Stimulated activated naive CD8-positive, alpha-beta T cell treated with anti-CD3 and anti-CD28 coated beads, Interleukin-15, Interleukin-2, amounts not matched to agents 100 ng/mL and 50 ng/mL, for 24 hours (primary cell): ENCODE measurements at regions not wholly inside any gene's neighbourhood (a gene's known extent, or its start where the extent isn't known, plus 50 kb on each side); places are given as distances from the start of the nearest gene placed in this dataset.

Experiments used
- H3K27ac Mint-ChIP-seq: one replicate; pipeline ENCODE4 v1.8.0; 2021; ENCODE audit warnings: mild to moderate bottlenecking, mixed read lengths
- H3K27me3 Mint-ChIP-seq: one replicate; pipeline ENCODE4 v1.8.0; 2021; ENCODE audit warnings: mixed read lengths
- H3K36me3 Mint-ChIP-seq: one replicate; pipeline ENCODE4 v1.8.0; 2021; ENCODE audit warnings: low read depth, mixed read lengths
- H3K4me1 Mint-ChIP-seq: one replicate; pipeline ENCODE4 v1.8.0; 2021; ENCODE audit warnings: low read depth, mixed read lengths
- H3K4me3 Mint-ChIP-seq: one replicate; pipeline ENCODE4 v1.8.0; 2021; ENCODE audit warnings: mild to moderate bottlenecking, mixed read lengths
- H3K9me3 Mint-ChIP-seq: one replicate; pipeline ENCODE4 v1.8.0; 2021; ENCODE audit warnings: mixed read lengths

DNA sequence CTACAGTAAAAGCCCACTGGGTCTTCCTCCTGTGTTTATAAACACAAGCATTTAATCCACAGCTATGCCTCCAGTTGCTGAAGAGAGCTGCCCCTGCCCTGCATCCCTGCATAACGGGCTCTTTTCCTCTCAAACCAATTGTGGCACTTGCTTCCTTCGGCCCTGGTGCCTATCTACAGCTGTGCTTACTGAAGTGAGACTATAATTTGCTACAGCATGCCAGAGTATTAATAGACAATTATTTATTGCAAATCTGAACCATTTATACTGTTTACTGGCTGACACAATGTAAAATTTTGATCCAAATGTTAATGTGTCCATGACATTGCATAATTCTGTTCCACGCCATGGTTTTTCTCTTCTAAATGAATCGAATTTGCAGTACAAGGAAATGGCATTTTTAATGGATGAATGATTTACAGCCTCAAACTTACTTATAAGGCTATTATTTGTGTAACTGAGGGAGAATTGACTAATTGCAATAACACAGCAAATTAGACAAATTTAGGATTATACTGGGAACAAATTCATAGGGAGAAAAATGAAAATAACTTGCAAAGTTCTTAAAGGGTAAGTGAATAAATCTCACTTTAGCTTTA, 457.0 kb upstream of the HNRNPA3 start:
- H3K9me3 Mint-ChIP-seq = no peaks in the 10 kb centered on the region
- H3K27ac Mint-ChIP-seq = no peak overlapping the region
- H3K36me3 Mint-ChIP-seq = no peaks in the 10 kb centered on the region
- peaks cover 4% of the 10 kb centered on the region for H3K4me1 Mint-ChIP-seq
- peaks cover 5% of the 10 kb centered on the region for H3K27me3 Mint-ChIP-seq
- no peak overlapping the region for H3K4me3 Mint-ChIP-seq

GRCh38 chr2:176758426-176758825, 454.2 kb upstream of the HNRNPA3 start:
- H3K27ac Mint-ChIP-seq = no peak overlapping the region
- H3K4me1 Mint-ChIP-seq = peaks cover 4% of the 10 kb centered on the region
- H3K4me3 Mint-ChIP-seq = no peak overlapping the region
- no peaks in the 10 kb centered on the region for H3K9me3 Mint-ChIP-seq
- no peaks in the 10 kb centered on the region for H3K36me3 Mint-ChIP-seq
- peaks cover 5% of the 10 kb centered on the region for H3K27me3 Mint-ChIP-seq

GRCh38 chr2:176760439-176760838, 452.2 kb upstream of the HNRNPA3 start:
- Mint-ChIP-seq H3K27me3 (peaks cover 5% of the 10 kb centered on the region), H3K4me1 (no peaks in the 10 kb centered on the region), H3K4me3 (no peak overlapping the region), H3K36me3 (no peaks in the 10 kb centered on the region), H3K27ac (no peak overlapping the region), H3K9me3 (no peaks in the 10 kb centered on the region)

DNA sequence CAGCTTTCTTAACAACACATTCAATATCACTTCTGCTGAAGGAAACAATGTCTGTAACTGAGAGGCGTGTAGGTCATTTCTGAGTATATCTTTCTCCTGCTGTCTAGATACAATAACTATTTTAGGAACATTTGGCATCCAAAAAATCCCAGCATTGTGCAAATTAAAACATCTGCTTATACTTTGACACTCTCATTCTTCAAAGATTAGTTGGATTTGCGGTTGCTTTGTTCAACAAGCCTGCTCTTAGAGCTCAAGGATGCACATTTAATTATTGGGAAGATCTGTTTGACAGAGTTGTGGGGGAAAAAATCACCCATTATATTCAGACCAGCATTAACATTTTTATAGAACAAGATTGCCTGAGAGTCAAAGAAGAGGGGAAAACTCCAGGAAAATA, 449.5 kb upstream of the HNRNPA3 start:
- no peak overlapping the region for H3K27ac Mint-ChIP-seq
- H3K4me1 Mint-ChIP-seq = no peaks in the 10 kb centered on the region
- peaks cover 10% of the 10 kb centered on the region for H3K27me3 Mint-ChIP-seq
- no peaks in the 10 kb centered on the region for H3K36me3 Mint-ChIP-seq
- no peaks in the 10 kb centered on the region for H3K9me3 Mint-ChIP-seq
- H3K4me3 Mint-ChIP-seq = no peak overlapping the region

DNA sequence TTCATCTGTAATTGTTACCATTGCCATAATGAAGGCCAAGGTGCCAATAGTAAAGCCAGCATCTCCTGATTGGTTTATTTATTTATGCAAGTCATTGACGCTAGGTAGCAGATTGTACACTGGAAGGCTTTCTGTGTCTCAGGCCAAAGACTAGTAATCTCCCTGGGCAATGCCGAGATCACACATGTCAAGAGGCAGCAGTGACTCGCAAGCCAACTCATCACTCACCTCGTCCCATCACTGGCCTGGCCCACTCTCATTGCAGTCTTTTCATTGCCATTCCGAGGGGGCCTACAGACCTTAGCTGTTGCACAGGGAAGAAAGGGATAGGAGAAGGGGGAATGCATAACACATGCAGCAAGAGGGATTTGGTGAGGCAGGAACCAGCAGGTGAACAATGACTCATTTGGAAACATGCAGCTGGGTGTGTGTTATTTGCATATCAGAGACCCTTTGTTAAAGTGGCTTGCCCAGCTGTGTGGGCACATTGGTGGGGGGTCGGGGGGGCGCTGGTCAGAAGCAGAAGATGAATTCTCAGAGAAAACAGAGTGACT, 448.7 kb upstream of the HNRNPA3 start:
- Mint-ChIP-seq H3K4me3 (no peak overlapping the region), H3K27me3 (peaks cover 10% of the 10 kb centered on the region), H3K27ac (no peak overlapping the region), H3K36me3 (no peaks in the 10 kb centered on the region), H3K9me3 (no peaks in the 10 kb centered on the region), H3K4me1 (no peaks in the 10 kb centered on the region)

DNA sequence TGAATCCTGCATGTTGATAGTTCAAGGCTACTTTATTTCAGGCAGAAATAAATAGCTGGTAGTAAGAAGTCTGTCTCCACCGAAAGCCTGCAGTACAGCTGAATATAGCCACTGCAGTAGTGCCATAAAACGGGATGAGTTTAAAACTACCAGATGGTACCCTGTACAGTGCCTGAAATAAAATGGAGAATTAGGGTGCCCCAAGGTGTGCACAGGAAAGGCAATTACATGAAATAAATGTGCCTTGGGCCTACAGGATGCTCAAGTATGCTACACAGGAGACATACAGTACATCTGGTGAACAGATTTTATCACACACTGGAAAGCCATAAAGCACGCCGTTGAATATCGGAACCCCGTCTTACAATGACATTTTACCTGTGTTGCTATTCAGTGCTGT, 447.7 kb upstream of the HNRNPA3 start:
- Mint-ChIP-seq H3K4me1 (no peaks in the 10 kb centered on the region), H3K27ac (no peak overlapping the region), H3K4me3 (no peak overlapping the region), H3K27me3 (peaks cover 4% of the 10 kb centered on the region), H3K36me3 (no peaks in the 10 kb centered on the region), H3K9me3 (no peaks in the 10 kb centered on the region)

GRCh38 chr2:176766005-176766404, 446.6 kb upstream of the HNRNPA3 start:
- Mint-ChIP-seq H3K4me1 (no peaks in the 10 kb centered on the region), H3K4me3 (no peak overlapping the region), H3K27ac (no peak overlapping the region), H3K27me3 (peaks cover 4% of the 10 kb centered on the region), H3K36me3 (no peaks in the 10 kb centered on the region), H3K9me3 (no peaks in the 10 kb centered on the region)

- no peak overlapping the region for H3K4me3 Mint-ChIP-seq
- H3K27me3 Mint-ChIP-seq = peaks cover 4% of the 10 kb centered on the region
- H3K9me3 Mint-ChIP-seq = peaks cover 11% of the 10 kb centered on the region
- no peaks in the 10 kb centered on the region for H3K4me1 Mint-ChIP-seq
- H3K27ac Mint-ChIP-seq = no peak overlapping the region
- peaks cover 9% of the 10 kb centered on the region for H3K36me3 Mint-ChIP-seq
These were observed 444.4 kb upstream of the HNRNPA3 start for GRCh38 chr2:176768185-176768584.

DNA sequence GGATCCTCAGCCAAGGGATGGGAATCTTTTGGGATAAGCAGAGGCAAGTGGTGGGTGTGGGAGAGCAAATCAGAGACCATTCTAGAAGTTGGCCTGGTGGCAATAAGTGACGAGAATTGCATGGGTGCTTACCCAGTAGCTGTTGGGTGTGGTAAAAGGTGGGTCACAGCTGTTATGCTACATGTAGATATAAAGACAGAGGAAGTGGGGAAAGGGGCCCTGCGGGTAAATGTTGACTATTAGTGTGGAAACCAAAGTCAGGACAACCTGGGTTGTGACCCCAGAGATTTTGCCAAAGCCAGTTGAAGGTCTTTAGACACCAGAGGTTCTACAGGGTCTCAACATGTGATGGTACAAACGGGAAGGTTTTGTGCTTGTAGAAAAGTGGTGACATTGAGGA, 443.6 kb upstream of the HNRNPA3 start:
- Mint-ChIP-seq H3K4me1 (no peaks in the 10 kb centered on the region), H3K9me3 (peaks cover 20% of the 10 kb centered on the region), H3K27ac (no peak overlapping the region), H3K36me3 (peaks cover 16% of the 10 kb centered on the region), H3K4me3 (no peak overlapping the region), H3K27me3 (peaks cover 4% of the 10 kb centered on the region)

- Mint-ChIP-seq H3K36me3 (peaks cover 16% of the 10 kb centered on the region), H3K4me3 (no peak overlapping the region), H3K27me3 (peaks cover 4% of the 10 kb centered on the region), H3K9me3 (peaks cover 24% of the 10 kb centered on the region), H3K4me1 (no peaks in the 10 kb centered on the region), H3K27ac (no peak overlapping the region)
These were observed 442.9 kb upstream of the HNRNPA3 start for GRCh38 chr2:176769499-176770370.

DNA sequence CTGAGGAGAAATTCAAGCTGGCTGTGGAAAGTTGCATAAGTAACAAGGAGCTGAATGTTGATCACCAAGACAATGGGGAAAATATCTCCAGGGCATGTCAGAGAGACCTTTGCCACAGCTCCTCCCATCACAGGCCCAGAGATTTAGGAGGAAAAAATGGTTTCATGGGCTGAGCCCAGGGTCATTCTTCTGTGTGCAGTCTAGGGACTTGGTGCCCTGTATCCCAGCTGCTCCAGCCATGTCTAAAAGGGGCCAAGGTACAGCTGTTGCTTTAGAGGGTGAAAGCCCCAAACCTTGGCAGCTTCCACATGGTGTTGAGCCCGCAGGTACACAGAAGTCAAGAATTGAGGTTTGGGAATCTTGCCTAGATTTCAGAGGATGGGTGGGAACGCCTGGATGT, 439.8 kb upstream of the HNRNPA3 start:
- no peaks in the 10 kb centered on the region for H3K4me1 Mint-ChIP-seq
- H3K4me3 Mint-ChIP-seq = no peak overlapping the region
- H3K27me3 Mint-ChIP-seq = no peaks in the 10 kb centered on the region
- peaks cover 16% of the 10 kb centered on the region for H3K36me3 Mint-ChIP-seq
- peaks cover 27% of the 10 kb centered on the region for H3K9me3 Mint-ChIP-seq
- H3K27ac Mint-ChIP-seq = no peak overlapping the region

DNA sequence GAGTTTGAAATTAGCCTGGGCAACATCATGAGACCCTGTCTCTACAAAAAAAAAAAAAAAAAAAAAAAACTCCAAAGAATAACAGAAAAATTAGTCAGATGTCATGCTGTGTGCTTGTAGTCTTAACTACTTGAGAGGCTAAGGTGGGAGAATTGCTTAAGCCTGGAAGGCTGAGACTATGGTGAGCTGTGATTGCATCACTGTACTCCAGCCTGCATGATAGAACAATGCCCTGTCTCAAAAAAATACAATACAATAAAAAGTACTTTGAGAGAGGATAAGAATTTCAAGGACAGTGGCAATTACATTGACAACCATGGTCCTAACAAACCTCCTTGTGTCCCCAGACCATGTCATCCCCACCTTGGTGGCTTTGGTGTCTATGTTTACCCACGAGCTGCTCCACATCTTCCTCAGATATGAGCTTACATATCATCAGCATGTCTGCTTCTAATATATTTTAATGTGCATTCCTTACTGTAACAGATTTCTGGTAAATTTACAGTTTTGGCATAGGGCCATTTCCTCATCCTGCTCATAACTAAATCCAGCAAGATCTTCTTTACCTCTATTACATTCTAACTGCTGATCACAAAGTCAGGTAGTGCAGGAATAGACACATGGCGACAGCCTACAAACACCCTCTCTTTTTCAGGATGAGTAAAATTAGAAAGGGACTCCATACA, 437.7 kb upstream of the HNRNPA3 start:
- Mint-ChIP-seq H3K4me3 (no peak overlapping the region), H3K27me3 (no peaks in the 10 kb centered on the region), H3K4me1 (no peaks in the 10 kb centered on the region), H3K36me3 (peaks cover 16% of the 10 kb centered on the region), H3K27ac (no peak overlapping the region), H3K9me3 (peaks cover 27% of the 10 kb centered on the region)

DNA sequence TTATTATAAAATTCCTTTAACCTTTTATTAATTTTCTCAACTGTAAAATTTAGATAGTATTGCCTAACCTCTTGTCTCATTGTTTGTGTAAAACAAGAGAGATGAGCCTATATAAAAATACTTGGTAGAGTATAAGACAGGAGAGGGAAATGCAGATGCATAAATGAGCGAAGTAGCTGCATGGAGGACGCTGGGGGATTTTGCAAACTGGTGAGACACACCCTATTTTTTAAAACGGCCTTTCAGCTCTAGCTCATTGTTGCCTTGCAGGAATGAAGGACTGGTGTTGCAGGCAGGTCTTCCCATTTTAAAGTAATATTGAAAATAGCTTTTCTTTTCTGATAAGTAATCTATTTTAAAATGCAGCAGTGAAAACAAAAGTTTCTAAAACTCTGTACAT, 435.3 kb upstream of the HNRNPA3 start:
- Mint-ChIP-seq H3K9me3 (peaks cover 29% of the 10 kb centered on the region), H3K27ac (no peak overlapping the region), H3K4me3 (no peak overlapping the region), H3K36me3 (peaks cover 18% of the 10 kb centered on the region), H3K4me1 (peaks cover 5% of the 10 kb centered on the region), H3K27me3 (no peaks in the 10 kb centered on the region)

DNA sequence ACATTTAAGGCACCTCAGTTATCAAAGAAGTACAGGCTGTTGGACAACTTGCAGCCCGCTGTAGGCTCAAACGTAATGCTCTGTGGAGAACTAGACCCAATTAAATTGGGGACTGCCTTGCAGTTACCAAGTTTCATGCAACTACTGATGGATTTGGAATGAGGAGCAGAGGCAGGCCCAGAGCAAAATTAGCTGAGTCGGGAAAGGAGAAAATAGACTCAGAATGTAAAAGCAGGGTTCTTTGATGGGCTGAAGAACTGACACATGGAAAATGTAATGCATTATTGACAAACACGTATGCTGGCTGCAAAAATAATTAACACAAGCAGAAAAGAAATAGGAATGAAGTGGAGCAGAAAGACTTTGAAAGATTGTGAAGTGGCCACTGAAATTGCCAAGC, 432.7 kb upstream of the HNRNPA3 start:
- Mint-ChIP-seq H3K36me3 (peaks cover 5% of the 10 kb centered on the region), H3K4me1 (peaks cover 5% of the 10 kb centered on the region), H3K9me3 (peaks cover 8% of the 10 kb centered on the region), H3K4me3 (no peak overlapping the region), H3K27me3 (no peaks in the 10 kb centered on the region), H3K27ac (no peak overlapping the region)

GRCh38 chr2:176780348-176780747, 432.2 kb upstream of the HNRNPA3 start:
- Mint-ChIP-seq H3K9me3 (peaks cover 5% of the 10 kb centered on the region), H3K4me3 (no peak overlapping the region), H3K27ac (no peak overlapping the region), H3K36me3 (peaks cover 5% of the 10 kb centered on the region), H3K27me3 (no peaks in the 10 kb centered on the region), H3K4me1 (peaks cover 5% of the 10 kb centered on the region)
